ENCODE measurements at regions not wholly inside any gene's neighbourhood (a gene's known extent, or its start where the extent isn't known, plus 50 kb on each side); places are given as distances from the start of the nearest gene placed in this dataset.

DNA sequence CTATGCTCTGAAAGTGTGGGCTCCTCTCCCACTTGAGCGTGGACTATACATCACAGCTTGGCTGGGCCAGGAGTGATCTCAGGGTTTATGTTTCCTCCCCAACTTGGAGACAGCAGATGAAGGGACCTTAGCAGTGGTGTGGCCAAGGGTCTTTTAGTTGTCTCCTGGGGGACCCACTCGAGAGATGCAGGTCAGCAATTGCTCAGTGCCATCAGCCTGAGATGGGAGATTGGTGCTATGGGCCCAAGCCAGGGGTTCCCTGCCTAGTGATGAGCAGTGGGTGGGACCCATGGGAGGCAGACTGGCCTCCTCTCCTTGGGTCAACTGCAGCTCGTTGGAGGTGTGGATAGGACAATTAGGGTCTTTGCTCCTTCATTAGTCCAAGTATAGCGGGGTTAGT is 510.5 kb upstream of the FSHR start:
- Histone ChIP-seq H3K27me3 (ENCODE audit: control insufficient read depth, insufficient read depth, low read length) (no peaks in the 10 kb centered on the region), H3K4me3 (ENCODE audit: low read depth, low read length) (no peak overlapping the region), H3K27ac (ENCODE audit: insufficient read depth, low read length, poor library complexity, severe bottlenecking) (no peak overlapping the region), H3K4me1 (ENCODE audit: control insufficient read depth, insufficient read depth, low read length, poor library complexity, severe bottlenecking) (no peaks in the 10 kb centered on the region), H3K36me3 (ENCODE audit: control insufficient read depth, insufficient read depth, low read length) (no peaks in the 10 kb centered on the region), H3K9me3 (ENCODE audit: control insufficient read depth in 2 of 2, low read length in 2 of 2) (peaks cover 0 to 5% of the 10 kb centered on the region in 2 experiments)
- peaks cover 2 to 12% (median 7%) of the 10 kb centered on the region in 7 donors for H3K9me3 Mint-ChIP-seq
- no peaks in the 10 kb centered on the region for H3K36me3 Mint-ChIP-seq
- ATAC-seq (ENCODE audit: low read depth in 2 of 2), result no peak
- H3K27ac Mint-ChIP-seq, result no peak overlapping the region
- no peaks in the 10 kb centered on the region for H3K27me3 Mint-ChIP-seq
- DNase-seq, result no peak
- H3K4me1 Mint-ChIP-seq, result no peaks in the 10 kb centered on the region
- no peak overlapping the region for H3K4me3 Mint-ChIP-seq

DNA sequence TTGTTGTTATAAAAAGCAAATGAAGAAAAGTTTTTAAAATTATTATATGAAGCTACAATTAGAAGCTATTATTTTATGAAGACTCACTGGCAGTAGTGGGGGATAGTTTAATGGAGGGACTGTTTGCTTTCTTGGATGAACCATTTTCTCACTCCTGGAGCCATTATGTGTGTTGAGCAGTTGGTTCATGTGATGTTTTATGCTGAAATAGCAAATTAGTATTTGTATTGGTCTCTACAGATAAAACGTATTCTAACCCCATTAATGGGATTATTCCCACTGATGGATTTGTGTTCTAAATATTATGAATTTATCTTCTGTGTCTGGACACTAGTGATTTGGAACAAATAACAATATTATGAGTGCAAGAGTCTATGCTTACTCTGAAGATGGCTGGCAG is 507.5 kb upstream of the FSHR start:
- Mint-ChIP-seq H3K4me3 (no peak overlapping the region), H3K36me3 (no peaks in the 10 kb centered on the region), H3K4me1 (no peaks in the 10 kb centered on the region), H3K9me3 (peaks cover 3 to 10% (median 5%) of the 10 kb centered on the region in 7 donors), H3K27ac (no peak overlapping the region), H3K27me3 (no peaks in the 10 kb centered on the region)
- H3K27me3 ChIP-seq (ENCODE audit: control insufficient read depth, insufficient read depth, low read length), result no peaks in the 10 kb centered on the region
- ATAC-seq (ENCODE audit: low read depth in 2 of 2), result no peak
- no peak for DNase-seq
- no peaks in the 10 kb centered on the region for H3K36me3 ChIP-seq (ENCODE audit: control insufficient read depth, insufficient read depth, low read length)
- H3K9me3 ChIP-seq (ENCODE audit: control insufficient read depth in 2 of 2, low read length in 2 of 2), result peaks cover 0 to 2% of the 10 kb centered on the region in 2 experiments
- no peak overlapping the region for H3K27ac ChIP-seq (ENCODE audit: insufficient read depth, low read length, poor library complexity, severe bottlenecking)
- H3K4me1 ChIP-seq (ENCODE audit: control insufficient read depth, insufficient read depth, low read length, poor library complexity, severe bottlenecking), result no peaks in the 10 kb centered on the region
- no peak overlapping the region for H3K4me3 ChIP-seq (ENCODE audit: low read depth, low read length)

DNA sequence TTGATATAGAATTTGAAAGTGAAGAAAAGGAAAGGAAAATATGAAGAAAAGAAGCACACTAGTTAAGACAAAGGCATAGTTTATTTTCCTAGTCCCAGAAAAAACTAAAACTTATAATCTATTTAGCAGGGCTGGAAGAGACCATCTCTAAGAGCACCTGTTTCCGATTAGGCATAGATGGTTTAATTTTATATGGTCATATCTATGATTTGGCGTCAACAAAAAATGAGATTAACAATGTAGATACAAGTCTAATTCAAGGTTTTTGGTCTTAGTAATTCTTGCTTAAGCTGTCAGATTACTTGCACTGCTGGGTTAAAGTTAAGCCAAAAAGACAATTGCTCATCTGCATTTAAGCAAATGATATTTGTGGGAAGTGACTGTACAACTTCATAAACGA is 502.5 kb upstream of the FSHR start:
- DNase-seq (no peak), ATAC-seq (ENCODE audit: low read depth in 2 of 2) (no peak)
- Mint-ChIP-seq H3K36me3 (no peaks in the 10 kb centered on the region), H3K9me3 (peaks cover 0 to 10% (median 7%) of the 10 kb centered on the region in 7 donors), H3K4me3 (no peak overlapping the region), H3K4me1 (no peaks in the 10 kb centered on the region), H3K27ac (no peak overlapping the region), H3K27me3 (no peaks in the 10 kb centered on the region)
- Histone ChIP-seq H3K36me3 (ENCODE audit: control insufficient read depth, insufficient read depth, low read length) (no peaks in the 10 kb centered on the region), H3K27me3 (ENCODE audit: control insufficient read depth, insufficient read depth, low read length) (no peaks in the 10 kb centered on the region), H3K4me1 (ENCODE audit: control insufficient read depth, insufficient read depth, low read length, poor library complexity, severe bottlenecking) (no peaks in the 10 kb centered on the region), H3K9me3 (ENCODE audit: control insufficient read depth in 2 of 2, low read length in 2 of 2) (no peaks in the 10 kb centered on the region), H3K4me3 (ENCODE audit: low read depth, low read length) (no peak overlapping the region), H3K27ac (ENCODE audit: insufficient read depth, low read length, poor library complexity, severe bottlenecking) (no peak overlapping the region)

DNA sequence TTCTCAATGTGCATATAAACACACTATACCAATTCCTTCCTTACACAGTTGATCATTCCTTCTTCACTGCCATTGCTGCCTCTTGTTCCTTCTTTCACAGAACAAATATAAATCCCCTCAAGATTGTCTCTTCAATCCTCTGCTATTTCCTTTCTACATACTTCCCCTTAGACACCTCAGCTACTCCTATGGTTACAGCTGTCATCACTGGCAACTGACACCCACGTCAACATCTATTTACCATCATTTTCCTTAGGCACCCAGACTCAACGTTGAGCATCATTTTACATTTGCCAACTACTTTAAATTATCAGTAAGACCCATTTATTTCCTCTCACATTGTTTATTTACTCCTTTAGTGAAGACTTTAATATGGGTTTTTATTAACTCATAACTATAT is 488.8 kb upstream of the FSHR start:
- Histone ChIP-seq H3K27ac (ENCODE audit: insufficient read depth, low read length, poor library complexity, severe bottlenecking) (no peak overlapping the region), H3K4me1 (ENCODE audit: control insufficient read depth, insufficient read depth, low read length, poor library complexity, severe bottlenecking) (no peaks in the 10 kb centered on the region), H3K27me3 (ENCODE audit: control insufficient read depth, insufficient read depth, low read length) (no peaks in the 10 kb centered on the region), H3K9me3 (ENCODE audit: control insufficient read depth in 2 of 2, low read length in 2 of 2) (no peaks in the 10 kb centered on the region), H3K36me3 (ENCODE audit: control insufficient read depth, insufficient read depth, low read length) (no peaks in the 10 kb centered on the region), H3K4me3 (ENCODE audit: low read depth, low read length) (no peak overlapping the region)
- H3K36me3 Mint-ChIP-seq, result no peaks in the 10 kb centered on the region
- no peaks in the 10 kb centered on the region for H3K4me1 Mint-ChIP-seq
- H3K27me3 Mint-ChIP-seq, result no peaks in the 10 kb centered on the region
- H3K27ac Mint-ChIP-seq, result no peak overlapping the region
- H3K9me3 Mint-ChIP-seq, result peaks cover 0 to 19% (median 10%) of the 10 kb centered on the region in 7 donors
- no peak for DNase-seq
- ATAC-seq (ENCODE audit: low read depth in 2 of 2), result no peak
- H3K4me3 Mint-ChIP-seq, result no peak overlapping the region

DNA sequence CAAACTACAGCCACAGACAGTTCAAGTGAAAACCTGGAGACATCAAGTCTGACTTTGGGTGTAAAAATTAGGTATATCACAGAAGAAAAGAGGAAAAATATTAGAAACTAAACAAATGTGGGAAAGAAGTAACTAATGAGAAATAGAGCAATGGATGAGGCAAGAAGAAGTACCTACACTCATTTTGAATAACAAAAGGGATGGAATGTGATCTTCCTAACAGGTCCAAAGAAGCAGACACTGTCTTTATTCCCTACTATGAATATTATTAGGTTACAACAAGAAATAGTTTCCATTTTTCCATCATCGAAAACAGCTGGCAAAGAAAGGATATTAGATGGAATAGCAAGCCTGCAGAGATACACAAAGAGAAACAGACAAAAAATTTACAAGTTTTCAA is 486.3 kb upstream of the FSHR start:
- Mint-ChIP-seq H3K27ac (no peak overlapping the region), H3K36me3 (no peaks in the 10 kb centered on the region), H3K4me1 (no peaks in the 10 kb centered on the region), H3K4me3 (no peak overlapping the region), H3K27me3 (no peaks in the 10 kb centered on the region), H3K9me3 (peaks cover 4 to 19% (median 7%) of the 10 kb centered on the region in 7 donors)
- no peaks in the 10 kb centered on the region for H3K27me3 ChIP-seq (ENCODE audit: control insufficient read depth, insufficient read depth, low read length)
- H3K27ac ChIP-seq (ENCODE audit: insufficient read depth, low read length, poor library complexity, severe bottlenecking), result no peak overlapping the region
- H3K4me3 ChIP-seq (ENCODE audit: low read depth, low read length), result no peak overlapping the region
- H3K4me1 ChIP-seq (ENCODE audit: control insufficient read depth, insufficient read depth, low read length, poor library complexity, severe bottlenecking), result no peaks in the 10 kb centered on the region
- ATAC-seq (ENCODE audit: low read depth in 2 of 2) (no peak), DNase-seq (no peak)
- H3K9me3 ChIP-seq (ENCODE audit: control insufficient read depth in 2 of 2, low read length in 2 of 2), result no peaks in the 10 kb centered on the region
- no peaks in the 10 kb centered on the region for H3K36me3 ChIP-seq (ENCODE audit: control insufficient read depth, insufficient read depth, low read length)

DNA sequence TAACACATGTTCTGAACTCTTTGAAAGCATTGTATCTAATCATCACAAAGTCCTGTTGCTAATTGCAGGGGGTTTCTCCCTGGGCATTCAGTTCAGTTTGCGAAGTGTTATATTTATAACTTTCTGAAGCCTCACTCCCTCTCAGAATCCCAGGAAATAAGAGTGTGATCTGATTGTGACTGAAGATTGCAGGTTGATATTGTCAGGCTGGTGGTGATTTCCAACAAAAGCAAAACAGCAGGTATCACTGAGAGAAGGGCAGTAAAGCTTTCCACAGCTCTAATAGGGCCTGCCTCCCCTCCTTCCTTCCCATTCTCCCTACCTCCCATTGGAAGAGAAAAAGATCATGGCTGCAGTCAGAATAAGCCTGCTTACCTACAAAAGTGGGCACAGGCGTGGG is 466.7 kb upstream of the FSHR start:
- H3K27me3 Mint-ChIP-seq, result no peaks in the 10 kb centered on the region
- no peaks in the 10 kb centered on the region for H3K36me3 Mint-ChIP-seq
- no peaks in the 10 kb centered on the region for H3K9me3 ChIP-seq (ENCODE audit: control insufficient read depth in 2 of 2, low read length in 2 of 2)
- H3K9me3 Mint-ChIP-seq, result peaks cover 0 to 10% (median 2%) of the 10 kb centered on the region in 7 donors
- ATAC-seq (ENCODE audit: low read depth in 2 of 2), result no peak
- H3K27me3 ChIP-seq (ENCODE audit: control insufficient read depth, insufficient read depth, low read length), result no peaks in the 10 kb centered on the region
- no peak for DNase-seq
- H3K4me3 ChIP-seq (ENCODE audit: low read depth, low read length), result no peak overlapping the region
- H3K36me3 ChIP-seq (ENCODE audit: control insufficient read depth, insufficient read depth, low read length), result no peaks in the 10 kb centered on the region
- no peak overlapping the region for H3K27ac ChIP-seq (ENCODE audit: insufficient read depth, low read length, poor library complexity, severe bottlenecking)
- no peak overlapping the region for H3K27ac Mint-ChIP-seq
- no peaks in the 10 kb centered on the region for H3K4me1 Mint-ChIP-seq
- no peaks in the 10 kb centered on the region for H3K4me1 ChIP-seq (ENCODE audit: control insufficient read depth, insufficient read depth, low read length, poor library complexity, severe bottlenecking)
- no peak overlapping the region for H3K4me3 Mint-ChIP-seq

DNA sequence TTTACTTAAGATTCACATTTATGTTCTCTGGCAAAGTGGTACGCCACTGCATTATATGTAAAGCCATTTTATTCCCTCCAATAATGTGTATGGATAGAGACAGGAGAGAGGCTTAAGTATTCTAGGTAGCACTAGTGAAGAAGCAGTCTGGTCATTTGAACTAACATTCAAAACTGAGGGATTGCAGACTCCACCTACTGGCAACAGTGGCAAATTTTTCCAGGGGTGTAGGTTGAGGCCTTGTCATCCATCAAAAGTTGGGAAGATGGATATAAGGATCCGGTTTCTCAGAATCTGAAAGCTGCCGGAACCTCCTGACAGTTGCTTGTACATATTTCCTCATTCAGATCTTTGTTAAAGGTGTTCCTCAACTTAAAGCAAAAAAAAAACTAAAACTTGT is 465.5 kb upstream of the FSHR start:
- Histone ChIP-seq H3K27ac (ENCODE audit: insufficient read depth, low read length, poor library complexity, severe bottlenecking) (no peak overlapping the region), H3K9me3 (ENCODE audit: control insufficient read depth in 2 of 2, low read length in 2 of 2) (no peaks in the 10 kb centered on the region), H3K27me3 (ENCODE audit: control insufficient read depth, insufficient read depth, low read length) (no peaks in the 10 kb centered on the region), H3K4me1 (ENCODE audit: control insufficient read depth, insufficient read depth, low read length, poor library complexity, severe bottlenecking) (no peaks in the 10 kb centered on the region), H3K4me3 (ENCODE audit: low read depth, low read length) (no peak overlapping the region), H3K36me3 (ENCODE audit: control insufficient read depth, insufficient read depth, low read length) (no peaks in the 10 kb centered on the region)
- H3K4me3 Mint-ChIP-seq, result no peak overlapping the region
- H3K27me3 Mint-ChIP-seq, result no peaks in the 10 kb centered on the region
- DNase-seq (no peak), ATAC-seq (ENCODE audit: low read depth in 2 of 2) (no peak)
- H3K9me3 Mint-ChIP-seq, result peaks cover 0 to 10% (median 2%) of the 10 kb centered on the region in 7 donors
- H3K27ac Mint-ChIP-seq, result no peak overlapping the region
- no peaks in the 10 kb centered on the region for H3K4me1 Mint-ChIP-seq
- H3K36me3 Mint-ChIP-seq, result no peaks in the 10 kb centered on the region

DNA sequence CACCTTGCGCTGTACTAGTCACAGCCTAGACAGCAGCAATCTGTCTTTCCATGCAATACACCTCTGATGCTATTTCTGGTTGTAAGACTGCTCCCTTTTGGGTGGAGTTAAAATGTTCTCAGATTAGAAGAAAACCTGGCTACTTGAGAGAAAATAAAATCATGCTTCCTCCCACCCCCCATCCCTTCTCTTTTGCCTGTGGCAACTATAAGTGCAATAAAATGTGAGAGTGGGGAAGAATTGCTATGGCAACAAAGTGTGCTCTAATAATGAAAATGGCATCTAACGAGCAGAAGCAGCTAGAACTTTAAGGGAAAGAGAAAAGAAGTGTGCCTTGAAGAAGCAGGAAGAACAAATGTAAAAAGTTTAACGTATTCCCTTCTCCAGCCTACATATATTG is 464.2 kb upstream of the FSHR start:
- no peak for DNase-seq
- Mint-ChIP-seq H3K9me3 (peaks cover 0 to 10% (median 2%) of the 10 kb centered on the region in 7 donors), H3K4me3 (no peak overlapping the region), H3K27ac (no peak overlapping the region), H3K36me3 (no peaks in the 10 kb centered on the region), H3K4me1 (no peaks in the 10 kb centered on the region), H3K27me3 (no peaks in the 10 kb centered on the region)
- Histone ChIP-seq H3K4me1 (ENCODE audit: control insufficient read depth, insufficient read depth, low read length, poor library complexity, severe bottlenecking) (no peaks in the 10 kb centered on the region), H3K36me3 (ENCODE audit: control insufficient read depth, insufficient read depth, low read length) (no peaks in the 10 kb centered on the region), H3K4me3 (ENCODE audit: low read depth, low read length) (no peak overlapping the region), H3K27me3 (ENCODE audit: control insufficient read depth, insufficient read depth, low read length) (no peaks in the 10 kb centered on the region), H3K27ac (ENCODE audit: insufficient read depth, low read length, poor library complexity, severe bottlenecking) (no peak overlapping the region), H3K9me3 (ENCODE audit: control insufficient read depth in 2 of 2, low read length in 2 of 2) (no peaks in the 10 kb centered on the region)
- ATAC-seq (ENCODE audit: low read depth in 2 of 2), result no peak
